Cardiac fibroblast (primary cell): ENCODE measurements at regions not wholly inside any gene's neighbourhood (a gene's known extent, or its start where the extent isn't known, plus 50 kb on each side); places are given as distances from the start of the nearest gene placed in this dataset.

Source experiments
- DNase-seq, 2 donors: peaks; one replicate each; pipeline versions ENCODE4 v3.0.0 to v3.0.0-alpha.2; 2010; ENCODE audit warnings: low read depth in 2 of 2
- H3K4me3 ChIP-seq, 2 donors: replicated peaks in 1 of 2; 1 replicate in 1 of 2; 2 replicates in 1 of 2; pipeline ENCODE4 v1.5.1; 2011; ENCODE audit warnings: low read depth in 2 of 2, low read length in 2 of 2, mild to moderate bottlenecking in 2 of 2, moderate library complexity in 1 of 2
- CTCF ChIP-seq: IDR thresholded peaks from one replicate; pipeline ENCODE4 v1.5.1; 2011; ENCODE audit warnings: low read depth, mild to moderate bottlenecking, low read length, inconsistent platforms

GRCh38 chr12:107144441-107144840 lies 51.1 kb upstream of the CRY1 start:
- no peak for DNase-seq
- H3K4me3 ChIP-seq, result no peak overlapping the region
- TF ChIP-seq CTCF, result no peak

- DNase-seq, result peak in 1 of 2 donors; percentile 13
- no peak overlapping the region for H3K4me3 ChIP-seq
- no peak for TF ChIP-seq CTCF
Measured at GRCh38 chr12:107144990-107145389, 51.6 kb upstream of the CRY1 start.

- no peak for TF ChIP-seq CTCF
- H3K4me3 ChIP-seq, result no peak overlapping the region
- peak; percentile 11 to 18 for DNase-seq
Measured at GRCh38 chr12:107145397-107145796, 52.0 kb upstream of the CRY1 start.

GRCh38 chr12:107148107-107148506 lies 54.8 kb upstream of the CRY1 start:
- no peak overlapping the region for H3K4me3 ChIP-seq
- DNase-seq, result no peak
- TF ChIP-seq CTCF, result no peak

GRCh38 chr12:107152315-107152714 lies 59.0 kb upstream of the CRY1 start:
- H3K4me3 ChIP-seq, result no peak overlapping the region
- DNase-seq, result no peak
- no peak for TF ChIP-seq CTCF

- no peak for DNase-seq
- no peak for TF ChIP-seq CTCF
- no peak overlapping the region for H3K4me3 ChIP-seq
Measured at GRCh38 chr12:107159384-107159900, 66.1 kb upstream of the CRY1 start.

- H3K4me3 ChIP-seq, result no peak overlapping the region
- no peak for DNase-seq
- no peak for TF ChIP-seq CTCF
Measured at GRCh38 chr12:107163413-107163812, 70.1 kb upstream of the CRY1 start.
